GM23338 (cell line): ENCODE measurements at regions not wholly inside any gene's neighbourhood (a gene's known extent, or its start where the extent isn't known, plus 50 kb on each side); places are given as distances from the start of the nearest gene placed in this dataset.

ENCODE experiments used
- CREB1 ChIP-seq: fragments of 250-450 bp; sonication (Bioruptor Pico); IDR thresholded peaks from 2 replicates; pipeline ENCODE4 v1.5.0; 2020; ENCODE audit warnings: low read depth, mild to moderate bottlenecking, moderate library complexity
- ETS1 ChIP-seq: IDR thresholded peaks from 2 replicates; pipeline ENCODE4 v1.6.1; 2016; ENCODE audit warnings: antibody characterized with exemption
- EZH2 ChIP-seq: fragments of 200-600 bp; sonication (generic); IDR thresholded peaks from one replicate; pipeline ENCODE4 v1.8.0; 2017; ENCODE audit warnings: antibody characterized with exemption, mild to moderate bottlenecking, low read depth; ENCODE audit not compliant: unreplicated experiment
- JUNB ChIP-seq: IDR thresholded peaks from one replicate; pipeline ENCODE4 v1.6.1; 2016; ENCODE audit warnings: antibody characterized with exemption; ENCODE audit not compliant: unreplicated experiment
- NANOG ChIP-seq: IDR thresholded peaks from 2 replicates; pipeline ENCODE4 v1.6.1; 2016; ENCODE audit warnings: antibody characterized with exemption, borderline replicate concordance
- POLR2AphosphoS5 ChIP-seq: IDR thresholded peaks from 2 replicates; pipeline ENCODE4 v1.6.1; 2016; ENCODE audit warnings: antibody characterized with exemption, low read depth
- STAT1 ChIP-seq: IDR thresholded peaks from one replicate; pipeline ENCODE4 v1.6.1; 2016; ENCODE audit warnings: antibody characterized with exemption; ENCODE audit not compliant: unreplicated experiment
- ZNF331 ChIP-seq: fragments of 250-450 bp; sonication (Bioruptor Pico); IDR thresholded peaks from 2 replicates; pipeline ENCODE4 v1.5.0; 2020; ENCODE audit warnings: low read depth, mild to moderate bottlenecking, moderate library complexity
- TF ChIP-seq, protein P1 (sequence below), 2 experiments: fragments of 200-600 bp in 1 of 2; sonication (generic) in 1 of 2; conservative IDR thresholded peaks; 2 replicates each; pipeline versions ENCODE4 v1.5.1 to v1.6.1; 2016 to 2017; ENCODE audit warnings: antibody characterized with exemption in 2 of 2, low read depth in 2 of 2, mild to moderate bottlenecking in 2 of 2, moderate library complexity in 1 of 2
- TF ChIP-seq, protein P2 (sequence below): IDR thresholded peaks from one replicate; pipeline ENCODE4 v1.6.1; 2018; ENCODE audit warnings: antibody characterized with exemption; ENCODE audit not compliant: unreplicated experiment

DNA sequence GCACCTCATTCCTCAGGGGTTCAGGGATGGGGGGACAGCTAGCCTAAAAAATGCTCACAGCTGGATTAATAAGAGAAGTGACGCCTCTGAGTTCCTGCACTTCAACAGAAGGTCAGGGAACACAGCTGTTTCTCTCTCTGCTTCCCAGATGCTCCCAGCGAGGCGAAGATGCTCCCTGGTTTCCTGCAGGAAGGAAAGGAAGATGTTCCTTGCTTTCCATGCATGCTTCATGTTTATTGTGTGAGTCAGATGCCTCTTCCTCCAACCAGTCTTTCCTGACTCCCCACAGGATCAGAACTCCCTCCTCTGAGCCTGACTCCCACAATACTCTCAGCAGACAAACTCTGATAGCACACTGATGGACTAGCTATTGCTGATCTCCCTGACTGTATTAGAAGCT lies 71.9 kb downstream of the MFAP3 start:
- TF ChIP-seq, protein P1, sequence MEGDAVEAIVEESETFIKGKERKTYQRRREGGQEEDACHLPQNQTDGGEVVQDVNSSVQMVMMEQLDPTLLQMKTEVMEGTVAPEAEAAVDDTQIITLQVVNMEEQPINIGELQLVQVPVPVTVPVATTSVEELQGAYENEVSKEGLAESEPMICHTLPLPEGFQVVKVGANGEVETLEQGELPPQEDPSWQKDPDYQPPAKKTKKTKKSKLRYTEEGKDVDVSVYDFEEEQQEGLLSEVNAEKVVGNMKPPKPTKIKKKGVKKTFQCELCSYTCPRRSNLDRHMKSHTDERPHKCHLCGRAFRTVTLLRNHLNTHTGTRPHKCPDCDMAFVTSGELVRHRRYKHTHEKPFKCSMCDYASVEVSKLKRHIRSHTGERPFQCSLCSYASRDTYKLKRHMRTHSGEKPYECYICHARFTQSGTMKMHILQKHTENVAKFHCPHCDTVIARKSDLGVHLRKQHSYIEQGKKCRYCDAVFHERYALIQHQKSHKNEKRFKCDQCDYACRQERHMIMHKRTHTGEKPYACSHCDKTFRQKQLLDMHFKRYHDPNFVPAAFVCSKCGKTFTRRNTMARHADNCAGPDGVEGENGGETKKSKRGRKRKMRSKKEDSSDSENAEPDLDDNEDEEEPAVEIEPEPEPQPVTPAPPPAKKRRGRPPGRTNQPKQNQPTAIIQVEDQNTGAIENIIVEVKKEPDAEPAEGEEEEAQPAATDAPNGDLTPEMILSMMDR (conservative IDR thresholded peaks at IDR 0.05; ENCODE audit: low read depth in 2 of 2), result no peak
- no peak for TF ChIP-seq EZH2
- TF ChIP-seq CREB1 (CRISPR knock-in tag), result no peak
- TF ChIP-seq, protein P2, sequence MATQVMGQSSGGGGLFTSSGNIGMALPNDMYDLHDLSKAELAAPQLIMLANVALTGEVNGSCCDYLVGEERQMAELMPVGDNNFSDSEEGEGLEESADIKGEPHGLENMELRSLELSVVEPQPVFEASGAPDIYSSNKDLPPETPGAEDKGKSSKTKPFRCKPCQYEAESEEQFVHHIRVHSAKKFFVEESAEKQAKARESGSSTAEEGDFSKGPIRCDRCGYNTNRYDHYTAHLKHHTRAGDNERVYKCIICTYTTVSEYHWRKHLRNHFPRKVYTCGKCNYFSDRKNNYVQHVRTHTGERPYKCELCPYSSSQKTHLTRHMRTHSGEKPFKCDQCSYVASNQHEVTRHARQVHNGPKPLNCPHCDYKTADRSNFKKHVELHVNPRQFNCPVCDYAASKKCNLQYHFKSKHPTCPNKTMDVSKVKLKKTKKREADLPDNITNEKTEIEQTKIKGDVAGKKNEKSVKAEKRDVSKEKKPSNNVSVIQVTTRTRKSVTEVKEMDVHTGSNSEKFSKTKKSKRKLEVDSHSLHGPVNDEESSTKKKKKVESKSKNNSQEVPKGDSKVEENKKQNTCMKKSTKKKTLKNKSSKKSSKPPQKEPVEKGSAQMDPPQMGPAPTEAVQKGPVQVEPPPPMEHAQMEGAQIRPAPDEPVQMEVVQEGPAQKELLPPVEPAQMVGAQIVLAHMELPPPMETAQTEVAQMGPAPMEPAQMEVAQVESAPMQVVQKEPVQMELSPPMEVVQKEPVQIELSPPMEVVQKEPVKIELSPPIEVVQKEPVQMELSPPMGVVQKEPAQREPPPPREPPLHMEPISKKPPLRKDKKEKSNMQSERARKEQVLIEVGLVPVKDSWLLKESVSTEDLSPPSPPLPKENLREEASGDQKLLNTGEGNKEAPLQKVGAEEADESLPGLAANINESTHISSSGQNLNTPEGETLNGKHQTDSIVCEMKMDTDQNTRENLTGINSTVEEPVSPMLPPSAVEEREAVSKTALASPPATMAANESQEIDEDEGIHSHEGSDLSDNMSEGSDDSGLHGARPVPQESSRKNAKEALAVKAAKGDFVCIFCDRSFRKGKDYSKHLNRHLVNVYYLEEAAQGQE, result no peak
- no peak for TF ChIP-seq JUNB
- no peak for TF ChIP-seq ETS1
- TF ChIP-seq STAT1, result no peak
- TF ChIP-seq POLR2AphosphoS5, result no peak
- TF ChIP-seq NANOG, result no peak
- no peak for TF ChIP-seq ZNF331 (CRISPR knock-in tag)
